OCI-LY3 (cell line): ENCODE measurements at regions not wholly inside any gene's neighbourhood (a gene's known extent, or its start where the extent isn't known, plus 50 kb on each side); places are given as distances from the start of the nearest gene placed in this dataset.

Source experiments
- EZH2phosphoT487 ChIP-seq: fragments of 200-600 bp; shearing (Covaris generic); IDR thresholded peaks from 2 replicates; pipeline ENCODE4 v1.6.1; 2018; ENCODE audit warnings: antibody characterized with exemption, mixed run types, low read depth
- TF ChIP-seq, protein P1 (sequence below): fragments of 200-600, 300-600 bp; sonication (generic); IDR thresholded peaks from 2 replicates; pipeline ENCODE4 v1.5.1; 2014; ENCODE audit warnings: antibody characterized with exemption, low read length, low read depth

DNA sequence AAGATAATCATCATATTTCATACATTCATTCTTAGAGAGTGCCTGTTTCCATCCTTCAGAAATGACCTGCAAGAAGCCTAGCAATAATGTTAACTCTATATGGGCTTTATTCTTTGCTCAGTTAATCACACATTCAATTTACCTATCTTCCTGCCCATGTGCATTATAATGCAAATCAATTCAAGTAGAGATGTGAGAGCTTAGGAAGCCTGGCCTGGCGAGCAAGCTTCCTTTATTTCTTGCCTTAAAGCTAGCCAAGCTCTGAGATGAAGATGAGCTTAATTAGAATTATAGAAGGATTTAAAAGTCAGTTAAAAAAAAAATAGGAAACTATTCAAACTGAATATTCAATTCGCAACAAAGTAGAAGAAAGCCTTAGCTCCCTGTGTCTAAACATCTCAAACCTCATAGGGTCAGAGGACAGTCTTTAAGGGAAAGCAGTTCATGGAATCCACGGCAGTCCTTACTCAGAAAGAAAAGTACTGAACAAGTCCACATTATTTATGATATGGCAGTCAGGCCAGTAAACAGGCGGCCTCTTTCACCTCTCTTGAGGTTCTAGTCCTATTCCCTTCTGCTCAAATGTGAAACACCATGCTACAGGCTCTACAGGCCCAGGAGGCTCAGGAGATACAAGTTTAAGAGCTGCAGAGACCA lies 214.1 kb downstream of the TFEC start:
- TF ChIP-seq, protein P1, sequence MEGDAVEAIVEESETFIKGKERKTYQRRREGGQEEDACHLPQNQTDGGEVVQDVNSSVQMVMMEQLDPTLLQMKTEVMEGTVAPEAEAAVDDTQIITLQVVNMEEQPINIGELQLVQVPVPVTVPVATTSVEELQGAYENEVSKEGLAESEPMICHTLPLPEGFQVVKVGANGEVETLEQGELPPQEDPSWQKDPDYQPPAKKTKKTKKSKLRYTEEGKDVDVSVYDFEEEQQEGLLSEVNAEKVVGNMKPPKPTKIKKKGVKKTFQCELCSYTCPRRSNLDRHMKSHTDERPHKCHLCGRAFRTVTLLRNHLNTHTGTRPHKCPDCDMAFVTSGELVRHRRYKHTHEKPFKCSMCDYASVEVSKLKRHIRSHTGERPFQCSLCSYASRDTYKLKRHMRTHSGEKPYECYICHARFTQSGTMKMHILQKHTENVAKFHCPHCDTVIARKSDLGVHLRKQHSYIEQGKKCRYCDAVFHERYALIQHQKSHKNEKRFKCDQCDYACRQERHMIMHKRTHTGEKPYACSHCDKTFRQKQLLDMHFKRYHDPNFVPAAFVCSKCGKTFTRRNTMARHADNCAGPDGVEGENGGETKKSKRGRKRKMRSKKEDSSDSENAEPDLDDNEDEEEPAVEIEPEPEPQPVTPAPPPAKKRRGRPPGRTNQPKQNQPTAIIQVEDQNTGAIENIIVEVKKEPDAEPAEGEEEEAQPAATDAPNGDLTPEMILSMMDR, result no peak
- no peak for TF ChIP-seq EZH2phosphoT487
